ENCODE measurements at regions not wholly inside any gene's neighbourhood (a gene's known extent, or its start where the extent isn't known, plus 50 kb on each side); places are given as distances from the start of the nearest gene placed in this dataset.

GRCh38 chr1:47705517-47706130 is 267.8 kb downstream of the FOXD2 start:
- TF ChIP-seq CTCF (IDR thresholded peaks at IDR 0.05; ENCODE audit: low read depth, low read length), result no peak
- ChIA-PET POLR2A (no interaction called here), CTCF (interaction anchor here (1.1 to 11.9 kb wide), 5 partner anchors 20 to 526 kb away, joined by 3 to 255 read pairs (median 6); partner anchors contain the start of gene FOXD2)
- peaks cover 48% of the 10 kb centered on the region for H3K27me3 ChIP-seq (ENCODE audit: control insufficient read depth, insufficient read depth, low read length)
- no peak overlapping the region for H3K27ac ChIP-seq (ENCODE audit: low read depth, low read length)
- H3K9me3 ChIP-seq (ENCODE audit: control insufficient read depth, insufficient read depth, low read length), result no peaks in the 10 kb centered on the region; the same call in 1 of the 2 replicates
- DNase-seq (ENCODE audit: low read depth, low spot score), result no peak
- H3K4me3 ChIP-seq (ENCODE audit: low read depth, low read length), result no peak overlapping the region

GRCh38 chr1:47707503-47707902 is 269.7 kb downstream of the FOXD2 start:
- DNase-seq (ENCODE audit: low read depth, low spot score), result no peak
- no peak overlapping the region for H3K4me3 ChIP-seq (ENCODE audit: low read depth, low read length)
- ChIA-PET CTCF (interaction anchor here (1.6 to 11.9 kb wide), 4 partner anchors 19 to 514 kb away, joined by 4 to 255 read pairs (median 8); partner anchors contain the start of gene FOXD2), POLR2A (no interaction called here)
- no peak overlapping the region for H3K27ac ChIP-seq (ENCODE audit: low read depth, low read length)
- peaks cover 65% of the 10 kb centered on the region for H3K27me3 ChIP-seq (ENCODE audit: control insufficient read depth, insufficient read depth, low read length)
- TF ChIP-seq CTCF (IDR thresholded peaks at IDR 0.05; ENCODE audit: low read depth, low read length), result no peak
- H3K9me3 ChIP-seq (ENCODE audit: control insufficient read depth, insufficient read depth, low read length), result no peaks in the 10 kb centered on the region; the same call in 1 of the 2 replicates

- TF ChIP-seq CTCF (IDR thresholded peaks at IDR 0.05; ENCODE audit: low read depth, low read length), result no peak
- Histone ChIP-seq H3K9me3 (ENCODE audit: control insufficient read depth, insufficient read depth, low read length) (no peaks in the 10 kb centered on the region; the same call in 1 of the 2 replicates), H3K27ac (ENCODE audit: low read depth, low read length) (no peak overlapping the region), H3K4me3 (ENCODE audit: low read depth, low read length) (no peak overlapping the region), H3K27me3 (ENCODE audit: control insufficient read depth, insufficient read depth, low read length) (peaks cover 66% of the 10 kb centered on the region)
- no peak for DNase-seq (ENCODE audit: low read depth, low spot score)
- CTCF ChIA-PET, result interaction anchor here (0.5 to 11.9 kb wide), 6 partner anchors 7 to 529 kb away, joined by 3 to 255 read pairs (median 10); partner anchors contain the start of gene FOXD2
- POLR2A ChIA-PET, result no interaction called here
Measured at GRCh38 chr1:47708019-47708535, 270.2 kb downstream of the FOXD2 start.

GRCh38 chr1:47708658-47709018 is 270.8 kb downstream of the FOXD2 start:
- H3K27me3 ChIP-seq (ENCODE audit: control insufficient read depth, insufficient read depth, low read length), result peaks cover 67% of the 10 kb centered on the region
- no peak overlapping the region for H3K27ac ChIP-seq (ENCODE audit: low read depth, low read length)
- no peak for TF ChIP-seq CTCF (IDR thresholded peaks at IDR 0.05; ENCODE audit: low read depth, low read length)
- no peaks in the 10 kb centered on the region; the same call in 1 of the 2 replicates for H3K9me3 ChIP-seq (ENCODE audit: control insufficient read depth, insufficient read depth, low read length)
- ChIA-PET POLR2A (no interaction called here), CTCF (interaction anchor here (0.5 to 11.9 kb wide), 9 partner anchors 8 to 529 kb away, joined by 3 to 255 read pairs (median 10); partner anchors contain the start of gene FOXD2)
- DNase-seq (ENCODE audit: low read depth, low spot score), result no peak
- H3K4me3 ChIP-seq (ENCODE audit: low read depth, low read length), result no peak overlapping the region
